ENCODE measurements at regions not wholly inside any gene's neighbourhood (a gene's known extent, or its start where the extent isn't known, plus 50 kb on each side); places are given as distances from the start of the nearest gene placed in this dataset.
"Not testable (repeated sequence)": the region's sequence is repeated elsewhere in the genome, so short reads cannot be mapped to it uniquely, and the experiment has no call there.

DNA sequence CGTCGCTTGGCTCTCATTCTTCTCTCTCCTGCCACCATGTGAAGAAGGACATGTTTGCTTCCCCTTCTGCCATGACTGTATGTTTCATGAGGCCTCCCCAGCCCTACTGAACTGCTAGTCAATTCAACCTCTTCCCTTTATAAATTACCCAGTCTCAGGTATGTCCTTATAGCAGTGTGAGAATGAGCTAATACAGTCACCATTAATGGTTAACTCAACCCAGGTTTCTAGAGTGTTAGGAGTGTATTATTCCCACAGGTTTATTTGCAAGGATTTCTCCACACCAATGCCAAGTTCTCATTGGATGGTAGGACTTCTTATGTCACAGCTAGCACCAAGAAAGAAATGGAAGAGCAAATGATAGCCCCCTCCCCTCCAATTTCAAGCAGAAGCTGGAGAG lies 71.9 kb downstream of the DYNAP start:
- TF ChIP-seq EP300 (IDR thresholded peaks at IDR 0.05) (no peak), POLR2AphosphoS5 (IDR thresholded peaks at IDR 0.05) (no peak), POLR2A (IDR thresholded peaks at IDR 0.05) (no peak)
- TF ChIP-seq, protein P1, sequence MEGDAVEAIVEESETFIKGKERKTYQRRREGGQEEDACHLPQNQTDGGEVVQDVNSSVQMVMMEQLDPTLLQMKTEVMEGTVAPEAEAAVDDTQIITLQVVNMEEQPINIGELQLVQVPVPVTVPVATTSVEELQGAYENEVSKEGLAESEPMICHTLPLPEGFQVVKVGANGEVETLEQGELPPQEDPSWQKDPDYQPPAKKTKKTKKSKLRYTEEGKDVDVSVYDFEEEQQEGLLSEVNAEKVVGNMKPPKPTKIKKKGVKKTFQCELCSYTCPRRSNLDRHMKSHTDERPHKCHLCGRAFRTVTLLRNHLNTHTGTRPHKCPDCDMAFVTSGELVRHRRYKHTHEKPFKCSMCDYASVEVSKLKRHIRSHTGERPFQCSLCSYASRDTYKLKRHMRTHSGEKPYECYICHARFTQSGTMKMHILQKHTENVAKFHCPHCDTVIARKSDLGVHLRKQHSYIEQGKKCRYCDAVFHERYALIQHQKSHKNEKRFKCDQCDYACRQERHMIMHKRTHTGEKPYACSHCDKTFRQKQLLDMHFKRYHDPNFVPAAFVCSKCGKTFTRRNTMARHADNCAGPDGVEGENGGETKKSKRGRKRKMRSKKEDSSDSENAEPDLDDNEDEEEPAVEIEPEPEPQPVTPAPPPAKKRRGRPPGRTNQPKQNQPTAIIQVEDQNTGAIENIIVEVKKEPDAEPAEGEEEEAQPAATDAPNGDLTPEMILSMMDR (IDR thresholded peaks at IDR 0.05), result no peak
- Histone ChIP-seq H3K4me1 (no peaks in the 10 kb centered on the region), H3K4me3 (no peak overlapping the region), H3K9me3 (no peaks in the 10 kb centered on the region), H3K27ac (no peak overlapping the region), H3K27me3 (no peaks in the 10 kb centered on the region), H3K36me3 (no peaks in the 10 kb centered on the region)
- intact Hi-C loops (cut with DNase I; ENCODE audit: low total_unique reads), result no loop called here
- WGBS, 5 donors, result 92 to 98% (median 95%) methylated on average over 2 of the region's 2 CpGs
- no peak for DNase-seq

DNA sequence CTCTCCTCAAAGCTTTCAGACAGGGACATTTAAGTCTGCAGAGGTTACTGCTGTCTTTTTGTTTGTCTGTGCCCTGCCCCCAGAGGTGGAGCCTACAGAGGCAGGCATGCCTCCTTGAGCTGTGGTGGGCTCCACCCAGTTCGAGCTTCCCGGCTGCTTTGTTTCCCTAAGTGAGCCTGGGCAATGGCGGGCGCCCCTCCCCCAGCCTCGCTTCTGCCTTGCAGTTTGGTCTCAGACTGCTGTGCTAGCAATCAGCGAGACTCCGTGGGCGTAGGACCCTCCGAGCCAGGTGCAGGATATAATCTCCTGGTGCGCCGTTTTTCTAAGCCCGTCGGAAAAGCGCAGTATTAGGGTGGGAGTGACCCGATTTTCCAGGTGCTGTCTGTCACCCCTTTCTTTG lies 78.7 kb downstream of the DYNAP start:
- not testable (repeated sequence) for H3K4me3 ChIP-seq, H3K27me3 ChIP-seq, DNase-seq, H3K9me3 ChIP-seq, H3K36me3 ChIP-seq, H3K27ac ChIP-seq, H3K4me1 ChIP-seq
- intact Hi-C loops (cut with DNase I; ENCODE audit: low total_unique reads), result loop anchor here (10.0 kb wide), 2 partner anchors 225 to 315 kb away; no protein-coding TSS in a partner anchor
- WGBS, 5 donors, result 90 to 96% (median 94%) methylated on average over 15 of the region's 15 CpGs

DNA sequence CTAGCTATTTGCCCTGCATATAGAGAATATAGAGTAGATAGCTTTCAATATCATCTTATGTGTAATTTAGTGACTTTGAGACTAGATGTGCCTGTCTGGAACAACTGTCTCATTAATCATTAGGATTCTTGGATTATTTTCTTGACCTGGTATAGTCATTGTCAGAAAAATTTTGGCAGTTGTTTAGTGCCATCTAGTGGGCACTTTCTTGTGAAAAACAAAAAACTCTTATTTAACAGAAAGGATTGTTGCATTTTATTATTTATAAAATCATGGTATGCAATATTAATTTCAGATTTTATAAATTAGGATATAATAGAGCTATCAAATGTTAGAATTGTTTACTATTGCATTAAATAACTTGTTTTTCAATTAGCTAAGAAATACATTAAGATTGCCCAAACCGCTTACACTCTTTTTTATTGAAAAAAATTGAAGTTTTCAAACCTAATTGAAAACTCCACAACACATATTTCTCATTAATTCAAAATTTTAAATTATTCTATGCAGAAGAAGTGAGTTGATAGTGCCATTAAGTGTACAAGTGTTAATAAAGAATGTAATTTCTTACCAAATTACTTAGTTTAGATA lies 80.3 kb downstream of the DYNAP start:
- peak in 1 of 2 donors; percentile 57 for DNase-seq
- Histone ChIP-seq H3K4me1 (no peaks in the 10 kb centered on the region), H3K9me3 (peaks cover 0 to 4% (median under 1%) of the 10 kb centered on the region in 4 donors), H3K4me3 (no peak overlapping the region), H3K27me3 (no peaks in the 10 kb centered on the region), H3K36me3 (no peaks in the 10 kb centered on the region), H3K27ac (no peak overlapping the region)
- TF ChIP-seq, protein P1 (IDR thresholded peaks at IDR 0.05), result peak in 3 of 7 experiments; percentile 39 to 54 (median 50)
- TF ChIP-seq EP300 (IDR thresholded peaks at IDR 0.05), result no peak
- intact Hi-C loops (cut with DNase I; ENCODE audit: low total_unique reads), result loop anchor here (10.0 kb wide), 2 partner anchors 227 to 313 kb away; no protein-coding TSS in a partner anchor
- WGBS, 5 donors, result 94 to 98% (median 96%) methylated on average over 1 of the region's 1 CpG

DNA sequence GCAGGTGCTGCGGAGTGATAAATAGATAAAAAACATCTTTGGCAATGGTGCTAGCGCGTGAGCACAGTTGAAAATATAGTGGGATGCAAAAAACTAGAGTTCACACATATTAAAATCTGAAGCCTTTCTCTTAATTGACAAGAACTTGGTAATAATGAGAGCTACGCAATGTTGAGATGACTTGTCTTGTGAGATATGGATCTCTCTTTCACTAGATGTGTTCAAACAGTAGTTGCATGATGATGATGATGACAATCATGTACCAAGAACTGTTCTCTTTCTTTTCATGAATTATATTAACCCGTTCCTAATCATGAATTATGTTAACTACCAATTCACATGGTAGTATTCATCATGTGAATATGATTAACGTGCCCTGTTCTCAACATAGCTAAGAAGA lies 81.1 kb downstream of the DYNAP start:
- TF ChIP-seq EP300 (IDR thresholded peaks at IDR 0.05) (no peak), POLR2AphosphoS5 (IDR thresholded peaks at IDR 0.05) (no peak), POLR2A (IDR thresholded peaks at IDR 0.05) (no peak)
- TF ChIP-seq, protein P1 (IDR thresholded peaks at IDR 0.05), result no peak
- 86 to 92% (median 89%) methylated on average over 6 of the region's 6 CpGs for WGBS, 5 donors
- H3K4me3 ChIP-seq, result no peak overlapping the region
- no peak for DNase-seq
- H3K36me3 ChIP-seq, result no peaks in the 10 kb centered on the region
- peaks cover 0 to 6% (median 3%) of the 10 kb centered on the region in 4 donors for H3K9me3 ChIP-seq
- H3K4me1 ChIP-seq, result no peaks in the 10 kb centered on the region
- H3K27ac ChIP-seq, result no peak overlapping the region
- no peaks in the 10 kb centered on the region for H3K27me3 ChIP-seq
- intact Hi-C loops (cut with DNase I; ENCODE audit: low total_unique reads), result loop anchor here (10.0 kb wide), 2 partner anchors 227 to 313 kb away; no protein-coding TSS in a partner anchor

DNA sequence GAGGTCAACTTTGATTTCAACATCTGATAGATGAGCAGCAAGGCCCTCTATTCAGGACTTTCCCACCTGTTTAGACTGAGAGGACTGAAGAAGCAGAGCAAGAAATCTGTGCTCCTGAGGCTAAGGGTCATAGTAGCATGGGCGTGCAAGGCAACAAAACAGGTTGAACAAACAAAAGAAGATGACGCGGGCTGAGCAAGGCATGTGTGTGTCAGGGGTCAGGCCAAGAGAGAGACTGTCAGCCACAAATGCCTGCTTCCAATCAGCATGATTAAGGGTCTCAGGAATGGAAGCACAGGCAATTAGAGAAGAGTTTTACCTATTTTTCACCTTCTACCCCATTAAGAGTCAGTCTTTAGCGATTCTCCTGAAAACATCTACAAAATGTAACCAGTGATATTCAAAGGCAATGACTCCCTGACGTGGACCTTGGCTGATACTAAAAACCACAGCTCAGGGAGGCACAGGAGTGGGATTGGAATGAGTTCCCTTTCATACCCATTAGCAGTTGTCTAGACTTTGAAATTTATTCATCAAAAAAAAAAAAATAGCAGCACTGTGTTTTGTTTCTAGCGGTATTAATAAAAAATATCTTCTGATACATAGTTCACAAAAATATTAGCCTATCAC lies 81.9 kb downstream of the DYNAP start:
- Histone ChIP-seq H3K27ac (no peak overlapping the region), H3K27me3 (no peaks in the 10 kb centered on the region), H3K4me3 (no peak overlapping the region), H3K4me1 (no peaks in the 10 kb centered on the region), H3K9me3 (peaks cover 0 to 6% (median 3%) of the 10 kb centered on the region in 4 donors), H3K36me3 (no peaks in the 10 kb centered on the region)
- TF ChIP-seq POLR2AphosphoS5 (IDR thresholded peaks at IDR 0.05), result no peak
- no peak for TF ChIP-seq EP300 (IDR thresholded peaks at IDR 0.05)
- TF ChIP-seq, protein P1 (IDR thresholded peaks at IDR 0.05), result no peak
- TF ChIP-seq POLR2A (IDR thresholded peaks at IDR 0.05), result no peak
- WGBS, 5 donors, result 47 to 57% (median 53%) methylated on average over 6 of the region's 6 CpGs
- intact Hi-C loops (cut with DNase I; ENCODE audit: low total_unique reads), result loop anchor here (10.0 kb wide), 2 partner anchors 228 to 312 kb away; no protein-coding TSS in a partner anchor
- DNase-seq, result peak; percentile 35 to 51

All from stomach (tissue), 8 donors.